Activated B cell treated with CpG ODN at 0.5 μM for 24 hours (primary cell): ENCODE measurements at regions not wholly inside any gene's neighbourhood (a gene's known extent, or its start where the extent isn't known, plus 50 kb on each side); places are given as distances from the start of the nearest gene placed in this dataset.

Experiments used
- ATAC-seq: fragments of 200-7000 bp; cut with Tn5 transposase; one replicate; pipeline ENCODE4 v1.10.0; 2021; ENCODE audit warnings: low read depth, mild to moderate bottlenecking, moderate library complexity
- CTCF ChIA-PET: fragments of 350-600 bp; sonication (Branson Sonifier 250); formaldehyde crosslinking; loops from one replicate; lab custom pipeline; 2021; ENCODE audit warnings: antibody characterized with exemption; lab: Charles Lee
- POLR2A ChIA-PET: fragments of 350-600 bp; sonication (Branson Sonifier 250); formaldehyde crosslinking; loops from one replicate; lab custom pipeline; 2021; ENCODE audit warnings: antibody characterized with exemption; lab: Charles Lee
- DNase-seq: peaks from one replicate; pipeline ENCODE4 v3.0.0; 2022
- H3K27ac Mint-ChIP-seq: one replicate; pipeline ENCODE4 v1.8.0; 2020; ENCODE audit warnings: mixed read lengths
- H3K27me3 Mint-ChIP-seq: one replicate; pipeline ENCODE4 v1.8.0; 2021; ENCODE audit warnings: mixed read lengths
- H3K36me3 Mint-ChIP-seq: one replicate; pipeline ENCODE4 v1.8.0; 2021; ENCODE audit warnings: low read depth, mixed read lengths
- H3K4me1 Mint-ChIP-seq: one replicate; pipeline ENCODE4 v1.8.0; 2021; ENCODE audit warnings: mixed read lengths
- H3K4me3 Mint-ChIP-seq: one replicate; pipeline ENCODE4 v1.8.0; 2020; ENCODE audit warnings: mild to moderate bottlenecking, mixed read lengths
- H3K9me3 Mint-ChIP-seq: one replicate; pipeline ENCODE4 v1.8.0; 2020; ENCODE audit warnings: mixed read lengths
- intact Hi-C: fragments of 100-400 bp; cut with micrococcal nuclease; formaldehyde crosslinking; loops from one replicate; pipeline ENCODE4 v1.15.1; 2024
- TF ChIP-seq, protein P1 (sequence below): fragments of 200-600 bp; IDR thresholded peaks from one replicate; pipeline ENCODE4 v1.8.0; 2022; ENCODE audit warnings: antibody characterized with exemption, mild to moderate bottlenecking

DNA sequence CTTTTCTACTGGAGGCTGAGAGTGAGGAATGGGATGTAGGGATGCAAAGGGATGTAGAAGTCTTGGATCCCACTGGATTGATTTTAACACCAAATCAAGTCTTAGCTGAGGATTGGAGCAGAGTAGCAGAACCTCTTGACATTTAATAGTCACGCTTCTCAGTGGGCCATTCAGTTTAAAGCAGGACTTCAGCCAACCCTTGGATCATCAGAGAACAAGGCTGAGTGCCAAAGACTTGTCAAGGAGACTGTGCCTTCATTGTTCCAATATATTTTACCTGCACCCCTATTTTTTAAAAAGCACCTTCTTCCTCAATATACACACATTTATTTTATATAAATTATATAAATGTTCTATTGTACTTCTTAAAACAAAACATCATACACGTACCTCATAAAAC, 242.4 kb upstream of the ST6GAL2 start:
- intact Hi-C loops = no loop called here
- POLR2A ChIA-PET = no interaction called here

GRCh38 chr2:107132070-107132469, 246.1 kb upstream of the ST6GAL2 start:
- Mint-ChIP-seq H3K36me3 (no peaks in the 10 kb centered on the region), H3K4me1 (no peaks in the 10 kb centered on the region), H3K27me3 (no peaks in the 10 kb centered on the region), H3K27ac (no peak overlapping the region), H3K4me3 (no peak overlapping the region), H3K9me3 (no peaks in the 10 kb centered on the region)
- POLR2A ChIA-PET = no interaction called here
- ATAC-seq (peak; percentile 52), DNase-seq (no peak)
- intact Hi-C loops = no loop called here
- TF ChIP-seq, protein P1, sequence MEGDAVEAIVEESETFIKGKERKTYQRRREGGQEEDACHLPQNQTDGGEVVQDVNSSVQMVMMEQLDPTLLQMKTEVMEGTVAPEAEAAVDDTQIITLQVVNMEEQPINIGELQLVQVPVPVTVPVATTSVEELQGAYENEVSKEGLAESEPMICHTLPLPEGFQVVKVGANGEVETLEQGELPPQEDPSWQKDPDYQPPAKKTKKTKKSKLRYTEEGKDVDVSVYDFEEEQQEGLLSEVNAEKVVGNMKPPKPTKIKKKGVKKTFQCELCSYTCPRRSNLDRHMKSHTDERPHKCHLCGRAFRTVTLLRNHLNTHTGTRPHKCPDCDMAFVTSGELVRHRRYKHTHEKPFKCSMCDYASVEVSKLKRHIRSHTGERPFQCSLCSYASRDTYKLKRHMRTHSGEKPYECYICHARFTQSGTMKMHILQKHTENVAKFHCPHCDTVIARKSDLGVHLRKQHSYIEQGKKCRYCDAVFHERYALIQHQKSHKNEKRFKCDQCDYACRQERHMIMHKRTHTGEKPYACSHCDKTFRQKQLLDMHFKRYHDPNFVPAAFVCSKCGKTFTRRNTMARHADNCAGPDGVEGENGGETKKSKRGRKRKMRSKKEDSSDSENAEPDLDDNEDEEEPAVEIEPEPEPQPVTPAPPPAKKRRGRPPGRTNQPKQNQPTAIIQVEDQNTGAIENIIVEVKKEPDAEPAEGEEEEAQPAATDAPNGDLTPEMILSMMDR = no peak
- CTCF ChIA-PET = no interaction called here

More for the DNA sequence above, 242.4 kb upstream of the ST6GAL2 start:
- Mint-ChIP-seq H3K27me3 (no peaks in the 10 kb centered on the region), H3K4me1 (no peaks in the 10 kb centered on the region), H3K4me3 (no peak overlapping the region), H3K9me3 (no peaks in the 10 kb centered on the region), H3K36me3 (no peaks in the 10 kb centered on the region), H3K27ac (no peak overlapping the region)
- no peak for DNase-seq
- CTCF ChIA-PET = no interaction called here
- TF ChIP-seq, protein P1 = no peak
- ATAC-seq = no peak

DNA sequence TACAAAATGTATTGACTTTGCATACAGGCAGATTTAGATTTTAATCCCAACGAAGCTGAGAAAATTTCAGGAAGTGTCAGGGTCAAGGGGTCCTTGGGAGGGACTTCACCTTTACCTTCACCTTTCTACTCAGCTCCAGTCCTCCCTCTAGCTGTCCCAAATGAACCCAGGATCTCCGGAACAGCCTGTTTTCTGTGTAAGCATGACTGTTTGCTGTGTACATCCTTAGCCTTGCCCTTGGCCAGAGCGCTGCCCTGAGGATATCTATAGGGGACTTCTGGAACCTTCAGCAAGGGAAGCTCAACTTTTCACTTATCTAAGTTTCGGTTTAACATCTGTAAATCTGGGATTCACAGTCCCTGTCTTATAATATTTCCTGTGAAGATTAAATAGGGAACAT, 246.8 kb upstream of the ST6GAL2 start:
- ATAC-seq (no peak), DNase-seq (no peak)
- no peaks in the 10 kb centered on the region for H3K9me3 Mint-ChIP-seq
- no peaks in the 10 kb centered on the region for H3K27me3 Mint-ChIP-seq
- no peak overlapping the region for H3K4me3 Mint-ChIP-seq
- ChIA-PET CTCF (no interaction called here), POLR2A (no interaction called here)
- intact Hi-C loops = no loop called here
- TF ChIP-seq, protein P1 = no peak
- no peaks in the 10 kb centered on the region for H3K36me3 Mint-ChIP-seq
- no peak overlapping the region for H3K27ac Mint-ChIP-seq
- H3K4me1 Mint-ChIP-seq = no peaks in the 10 kb centered on the region

GRCh38 chr2:107133412-107133811, 247.4 kb upstream of the ST6GAL2 start:
- ATAC-seq (no peak), DNase-seq (no peak)
- Mint-ChIP-seq H3K36me3 (no peaks in the 10 kb centered on the region), H3K4me1 (no peaks in the 10 kb centered on the region), H3K27ac (no peak overlapping the region), H3K27me3 (no peaks in the 10 kb centered on the region), H3K4me3 (no peak overlapping the region), H3K9me3 (no peaks in the 10 kb centered on the region)
- TF ChIP-seq, protein P1 = no peak
- ChIA-PET CTCF (no interaction called here), POLR2A (no interaction called here)
- intact Hi-C loops = no loop called here

DNA sequence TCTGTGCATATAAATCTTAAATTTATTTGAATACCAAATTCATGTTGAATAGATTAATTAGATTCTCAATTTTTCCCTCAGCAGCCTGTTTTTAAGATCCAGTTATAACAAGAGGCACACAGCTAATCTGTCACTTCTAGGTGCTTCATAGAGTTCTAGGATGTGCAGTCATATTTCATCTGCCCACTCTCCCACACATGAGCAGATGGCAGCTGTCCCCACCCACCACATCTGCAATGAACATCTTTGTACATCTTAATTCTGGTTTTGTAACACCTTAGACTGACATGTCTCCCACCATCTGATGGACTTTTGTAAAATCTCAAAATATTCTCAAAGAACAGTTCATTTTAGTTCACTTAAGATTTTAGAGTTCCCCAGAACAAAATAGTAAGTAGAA, 250.8 kb upstream of the ST6GAL2 start:
- no peaks in the 10 kb centered on the region for H3K27me3 Mint-ChIP-seq
- no peak overlapping the region for H3K4me3 Mint-ChIP-seq
- H3K9me3 Mint-ChIP-seq = peaks cover 3% of the 10 kb centered on the region
- H3K36me3 Mint-ChIP-seq = no peaks in the 10 kb centered on the region
- ChIA-PET POLR2A (no interaction called here), CTCF (no interaction called here)
- TF ChIP-seq, protein P1 = no peak
- ATAC-seq (no peak), DNase-seq (no peak)
- no peaks in the 10 kb centered on the region for H3K4me1 Mint-ChIP-seq
- H3K27ac Mint-ChIP-seq = no peak overlapping the region
- intact Hi-C loops = no loop called here
